ENCODE measurements at regions not wholly inside any gene's neighbourhood (a gene's known extent, or its start where the extent isn't known, plus 50 kb on each side); places are given as distances from the start of the nearest gene placed in this dataset.

DNA sequence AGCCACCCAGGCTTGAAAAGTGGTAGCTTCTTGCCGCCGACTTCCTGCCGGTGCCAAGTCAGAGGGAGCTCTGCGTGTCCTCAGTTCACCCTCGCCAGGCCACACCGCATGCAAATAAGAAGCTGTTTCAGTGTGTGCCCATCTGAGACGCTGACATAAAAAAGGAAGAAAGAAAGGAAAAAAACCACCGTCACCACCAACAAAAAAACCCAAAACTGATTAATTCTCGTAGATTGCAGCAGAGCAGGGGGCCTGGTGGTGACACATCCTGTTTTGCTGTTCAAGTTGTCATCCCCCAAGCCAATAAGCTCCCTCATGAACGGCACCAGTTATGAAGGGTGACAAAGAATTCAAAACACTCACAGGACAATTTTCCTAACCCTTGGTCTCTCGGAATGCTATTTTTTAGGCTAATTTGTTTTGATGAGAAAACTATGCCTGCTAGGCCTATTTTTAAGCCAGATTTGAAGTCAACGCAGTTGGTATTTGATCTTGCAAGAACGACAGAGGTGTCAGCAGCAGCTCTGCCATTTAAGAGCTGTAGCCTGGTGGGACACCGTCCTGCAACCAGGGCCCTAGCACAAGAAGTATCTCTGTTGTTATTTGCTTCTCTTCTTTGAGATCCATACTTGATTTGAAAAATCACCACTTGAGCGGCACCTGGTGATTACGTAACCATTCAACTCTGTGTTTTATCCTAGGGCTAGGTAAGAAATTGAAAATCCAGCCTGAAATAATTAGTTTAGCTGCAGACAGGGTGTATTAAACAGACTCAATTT is 145.6 kb downstream of the PFKFB3 start:
- DNase-seq (ENCODE audit: low spot score, unreplicated experiment), result no peak
- H3K36me3 Mint-ChIP-seq (ENCODE audit: insufficient read depth), result no peaks in the 10 kb centered on the region
- peaks cover 12% of the 10 kb centered on the region for H3K4me1 Mint-ChIP-seq (ENCODE audit: low read depth)
- TF ChIP-seq, protein P1, sequence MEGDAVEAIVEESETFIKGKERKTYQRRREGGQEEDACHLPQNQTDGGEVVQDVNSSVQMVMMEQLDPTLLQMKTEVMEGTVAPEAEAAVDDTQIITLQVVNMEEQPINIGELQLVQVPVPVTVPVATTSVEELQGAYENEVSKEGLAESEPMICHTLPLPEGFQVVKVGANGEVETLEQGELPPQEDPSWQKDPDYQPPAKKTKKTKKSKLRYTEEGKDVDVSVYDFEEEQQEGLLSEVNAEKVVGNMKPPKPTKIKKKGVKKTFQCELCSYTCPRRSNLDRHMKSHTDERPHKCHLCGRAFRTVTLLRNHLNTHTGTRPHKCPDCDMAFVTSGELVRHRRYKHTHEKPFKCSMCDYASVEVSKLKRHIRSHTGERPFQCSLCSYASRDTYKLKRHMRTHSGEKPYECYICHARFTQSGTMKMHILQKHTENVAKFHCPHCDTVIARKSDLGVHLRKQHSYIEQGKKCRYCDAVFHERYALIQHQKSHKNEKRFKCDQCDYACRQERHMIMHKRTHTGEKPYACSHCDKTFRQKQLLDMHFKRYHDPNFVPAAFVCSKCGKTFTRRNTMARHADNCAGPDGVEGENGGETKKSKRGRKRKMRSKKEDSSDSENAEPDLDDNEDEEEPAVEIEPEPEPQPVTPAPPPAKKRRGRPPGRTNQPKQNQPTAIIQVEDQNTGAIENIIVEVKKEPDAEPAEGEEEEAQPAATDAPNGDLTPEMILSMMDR (IDR thresholded peaks at IDR 0.05; ENCODE audit: unreplicated experiment), result no peak
- no peaks in the 10 kb centered on the region for H3K27me3 Mint-ChIP-seq
- no peak overlapping the region for H3K27ac Mint-ChIP-seq
- peaks cover 5% of the 10 kb centered on the region for H3K9me3 Mint-ChIP-seq (ENCODE audit: low read depth)
- H3K4me3 Mint-ChIP-seq (ENCODE audit: low read depth), result no peak overlapping the region

DNA sequence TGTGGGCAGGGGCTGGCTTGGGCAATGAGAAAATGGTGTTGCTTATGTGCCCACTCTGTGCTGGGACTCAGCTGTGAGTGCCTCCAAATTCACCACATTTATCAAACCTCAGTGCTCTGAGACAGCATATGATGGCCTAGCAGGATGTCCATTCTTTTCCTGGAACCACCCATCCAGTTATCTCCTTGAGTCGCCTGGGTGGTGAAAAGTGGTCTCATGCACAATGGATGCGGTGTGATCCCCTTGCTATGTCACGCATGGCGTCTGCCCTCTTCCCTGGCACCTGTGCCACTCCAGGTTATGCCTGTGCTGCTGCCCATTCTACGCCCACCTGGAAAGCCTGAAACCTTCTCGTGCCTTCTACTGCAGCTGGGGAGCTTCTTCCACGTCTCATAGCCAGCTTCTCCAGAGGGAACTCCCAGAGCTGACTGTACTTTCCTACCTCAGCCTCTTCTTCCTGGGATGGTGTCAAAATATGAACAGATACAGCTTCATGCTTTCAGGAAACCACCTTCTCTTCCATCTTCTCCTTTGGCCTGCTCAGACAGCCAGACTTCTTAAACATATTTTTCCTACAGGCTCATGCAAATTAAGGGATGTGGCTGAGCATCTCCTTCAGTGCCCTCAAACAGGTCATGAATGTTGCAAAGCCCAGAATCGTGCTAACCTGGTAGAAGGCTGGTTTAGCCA is 147.3 kb downstream of the PFKFB3 start:
- Mint-ChIP-seq H3K27ac (no peak overlapping the region), H3K4me1 (ENCODE audit: low read depth) (peaks cover 13% of the 10 kb centered on the region), H3K27me3 (no peaks in the 10 kb centered on the region), H3K9me3 (ENCODE audit: low read depth) (peaks cover 10% of the 10 kb centered on the region), H3K4me3 (ENCODE audit: low read depth) (no peak overlapping the region), H3K36me3 (ENCODE audit: insufficient read depth) (no peaks in the 10 kb centered on the region)
- DNase-seq (ENCODE audit: low spot score, unreplicated experiment), result no peak
- TF ChIP-seq, protein P1 (IDR thresholded peaks at IDR 0.05; ENCODE audit: unreplicated experiment), result no peak

DNA sequence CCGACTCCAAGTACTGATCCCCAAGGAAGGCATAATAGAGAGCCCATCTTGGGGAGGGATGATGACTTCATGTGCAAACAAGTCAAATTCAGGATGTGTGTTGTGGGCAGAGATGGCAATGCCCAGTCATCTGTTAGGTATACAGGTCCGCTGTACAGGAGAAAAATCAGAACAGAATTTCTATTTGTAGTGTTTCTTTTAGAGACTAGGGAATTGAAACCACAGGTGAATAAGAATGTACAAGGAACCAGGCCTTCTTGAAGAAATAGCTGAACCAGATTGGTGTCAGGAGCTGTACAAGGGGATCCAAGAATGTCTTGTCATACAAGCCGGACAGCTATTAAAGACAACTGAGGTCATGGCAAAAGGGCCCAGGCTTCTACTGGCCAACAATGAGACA is 147.9 kb downstream of the PFKFB3 start:
- Mint-ChIP-seq H3K27me3 (no peaks in the 10 kb centered on the region), H3K4me3 (ENCODE audit: low read depth) (no peak overlapping the region)

DNA sequence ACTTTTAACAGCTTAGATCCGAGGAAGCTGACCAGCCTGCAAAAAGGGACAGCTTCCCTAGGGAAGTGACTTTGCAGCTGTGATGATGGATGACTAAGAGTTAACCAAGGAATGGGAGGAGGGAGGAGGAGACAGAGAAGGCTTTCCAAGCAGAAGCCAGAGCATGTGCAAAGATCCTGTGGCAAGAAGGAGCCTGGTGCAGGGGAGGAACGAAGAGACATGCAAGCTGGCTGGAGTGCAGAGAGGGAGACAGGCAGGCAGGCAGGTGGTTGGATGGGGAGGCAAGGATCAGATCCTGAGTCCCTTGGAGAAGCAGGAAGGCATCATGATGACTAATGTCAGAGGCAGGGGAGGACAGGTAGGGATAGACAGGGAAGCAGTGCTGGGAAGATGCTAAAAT is 148.8 kb downstream of the PFKFB3 start:
- no peak overlapping the region for H3K27ac Mint-ChIP-seq
- TF ChIP-seq, protein P1 (IDR thresholded peaks at IDR 0.05; ENCODE audit: unreplicated experiment), result no peak
- H3K4me1 Mint-ChIP-seq (ENCODE audit: low read depth), result peaks cover 10% of the 10 kb centered on the region
- DNase-seq (ENCODE audit: low spot score, unreplicated experiment), result no peak
- no peaks in the 10 kb centered on the region for H3K27me3 Mint-ChIP-seq
- peaks cover 19% of the 10 kb centered on the region for H3K9me3 Mint-ChIP-seq (ENCODE audit: low read depth)
- H3K4me3 Mint-ChIP-seq (ENCODE audit: low read depth), result no peak overlapping the region
- peaks cover 8% of the 10 kb centered on the region for H3K36me3 Mint-ChIP-seq (ENCODE audit: insufficient read depth)

More for the DNA sequence above, 147.9 kb downstream of the PFKFB3 start:
- Mint-ChIP-seq H3K36me3 (ENCODE audit: insufficient read depth) (peaks cover 4% of the 10 kb centered on the region), H3K9me3 (ENCODE audit: low read depth) (peaks cover 14% of the 10 kb centered on the region), H3K27ac (no peak overlapping the region), H3K4me1 (ENCODE audit: low read depth) (peaks cover 10% of the 10 kb centered on the region)
- TF ChIP-seq, protein P1 (IDR thresholded peaks at IDR 0.05; ENCODE audit: unreplicated experiment), result no peak
- DNase-seq (ENCODE audit: low spot score, unreplicated experiment), result no peak

DNA sequence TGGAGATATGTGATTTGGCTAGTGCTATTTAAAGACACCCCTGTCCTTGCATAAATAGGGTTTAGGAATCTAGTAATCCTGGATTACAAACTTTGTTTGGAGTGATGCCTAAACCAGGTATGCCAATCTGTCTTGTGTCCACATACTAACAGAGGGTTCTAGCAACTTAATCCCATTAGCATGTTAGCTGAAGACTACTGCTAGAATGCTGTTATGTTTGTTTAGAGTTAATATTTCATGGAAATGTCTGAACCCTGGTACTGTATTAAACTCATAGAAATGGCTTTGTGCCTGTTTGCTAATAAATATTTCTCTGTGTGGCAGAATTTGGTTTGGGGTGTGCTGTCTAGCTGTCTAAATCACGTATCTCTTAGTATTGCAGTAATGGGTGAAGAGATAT is 150.8 kb downstream of the PFKFB3 start:
- Mint-ChIP-seq H3K27ac (no peak overlapping the region), H3K4me3 (ENCODE audit: low read depth) (no peak overlapping the region), H3K27me3 (no peaks in the 10 kb centered on the region), H3K4me1 (ENCODE audit: low read depth) (peaks cover 4% of the 10 kb centered on the region), H3K9me3 (ENCODE audit: low read depth) (peaks cover 25% of the 10 kb centered on the region), H3K36me3 (ENCODE audit: insufficient read depth) (peaks cover 11% of the 10 kb centered on the region)
- no peak for DNase-seq (ENCODE audit: low spot score, unreplicated experiment)
- TF ChIP-seq, protein P1 (IDR thresholded peaks at IDR 0.05; ENCODE audit: unreplicated experiment), result no peak

All from progenitor cell of endocrine pancreas (in vitro differentiated cells).